Activated gamma-delta T cell treated with Interleukin-2 at 50 U/mL for 16 hours (primary cell): ENCODE measurements at regions not wholly inside any gene's neighbourhood (a gene's known extent, or its start where the extent isn't known, plus 50 kb on each side); places are given as distances from the start of the nearest gene placed in this dataset.

Experiments
- DNase-seq: peaks from one replicate; pipeline ENCODE4 v3.0.0-alpha.2; 2020

GRCh38 chr10:3999642-4000041 is 214.6 kb upstream of the KLF6 start:
- DNase-seq, result no peak

GRCh38 chr10:3996697-3997096 is 211.7 kb upstream of the KLF6 start:
- no peak for DNase-seq

GRCh38 chr10:3995302-3996210 is 210.5 kb upstream of the KLF6 start:
- no peak for DNase-seq

GRCh38 chr10:3992382-3993178 is 207.6 kb upstream of the KLF6 start:
- no peak for DNase-seq

GRCh38 chr10:3990307-3990706 is 205.3 kb upstream of the KLF6 start:
- DNase-seq, result no peak

GRCh38 chr10:3987143-3987974 is 202.3 kb upstream of the KLF6 start:
- no peak for DNase-seq

GRCh38 chr10:3986493-3987142 is 201.6 kb upstream of the KLF6 start:
- no peak for DNase-seq

- DNase-seq, result no peak
These were observed 197.9 kb upstream of the KLF6 start for GRCh38 chr10:3982746-3983442.

- no peak for DNase-seq
These were observed 196.3 kb upstream of the KLF6 start for GRCh38 chr10:3981300-3981699.

GRCh38 chr10:3980660-3981059 is 195.7 kb upstream of the KLF6 start:
- DNase-seq, result no peak

- no peak for DNase-seq
These were observed 195.1 kb upstream of the KLF6 start for GRCh38 chr10:3980144-3980543.

- no peak for DNase-seq
These were observed 193.8 kb upstream of the KLF6 start for GRCh38 chr10:3978761-3979160.

GRCh38 chr10:3978174-3978573 is 193.2 kb upstream of the KLF6 start:
- DNase-seq, result no peak

- DNase-seq, result no peak
These were observed 192.8 kb upstream of the KLF6 start for GRCh38 chr10:3977761-3978160.

- DNase-seq, result no peak
These were observed 191.7 kb upstream of the KLF6 start for GRCh38 chr10:3976718-3977117.

GRCh38 chr10:3976171-3976570 is 191.2 kb upstream of the KLF6 start:
- DNase-seq, result no peak

GRCh38 chr10:3975016-3975415 is 190.0 kb upstream of the KLF6 start:
- no peak for DNase-seq

- peak; percentile 32 for DNase-seq
These were observed 187.7 kb upstream of the KLF6 start for GRCh38 chr10:3972460-3973301.

- DNase-seq, result no peak
These were observed 186.7 kb upstream of the KLF6 start for GRCh38 chr10:3971713-3972112.

- DNase-seq, result no peak
These were observed 185.1 kb upstream of the KLF6 start for GRCh38 chr10:3969876-3970666.
